ENCODE measurements at regions not wholly inside any gene's neighbourhood (a gene's known extent, or its start where the extent isn't known, plus 50 kb on each side); places are given as distances from the start of the nearest gene placed in this dataset.

DNA sequence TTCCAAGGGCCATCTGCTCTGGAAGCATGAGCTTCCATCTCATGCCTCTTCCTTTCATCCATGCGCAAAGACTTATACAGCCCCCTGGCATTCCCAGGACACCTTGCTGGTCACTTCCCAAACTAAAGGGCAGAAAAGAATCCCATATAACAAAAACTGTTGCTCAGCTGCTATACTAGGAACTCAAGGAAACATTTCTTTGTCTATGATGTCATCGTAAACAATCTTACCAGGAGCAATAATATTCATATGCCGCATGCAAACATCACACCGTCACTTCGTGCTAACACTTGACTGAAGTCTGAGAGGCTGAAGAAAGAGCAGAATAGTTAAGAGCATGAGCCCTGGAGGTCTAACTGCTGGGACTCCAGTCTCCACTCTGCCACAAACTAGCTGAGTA lies 50.5 kb upstream of the CDKN3 start:
- TF ChIP-seq CTCF (IDR thresholded peaks at IDR 0.05): no peak
- no peak for TF ChIP-seq POLR2A (IDR thresholded peaks at IDR 0.05)
- TF ChIP-seq POLR2AphosphoS5 (IDR thresholded peaks at IDR 0.05): no peak
